ENCODE measurements at regions not wholly inside any gene's neighbourhood (a gene's known extent, or its start where the extent isn't known, plus 50 kb on each side); places are given as distances from the start of the nearest gene placed in this dataset.

DNA sequence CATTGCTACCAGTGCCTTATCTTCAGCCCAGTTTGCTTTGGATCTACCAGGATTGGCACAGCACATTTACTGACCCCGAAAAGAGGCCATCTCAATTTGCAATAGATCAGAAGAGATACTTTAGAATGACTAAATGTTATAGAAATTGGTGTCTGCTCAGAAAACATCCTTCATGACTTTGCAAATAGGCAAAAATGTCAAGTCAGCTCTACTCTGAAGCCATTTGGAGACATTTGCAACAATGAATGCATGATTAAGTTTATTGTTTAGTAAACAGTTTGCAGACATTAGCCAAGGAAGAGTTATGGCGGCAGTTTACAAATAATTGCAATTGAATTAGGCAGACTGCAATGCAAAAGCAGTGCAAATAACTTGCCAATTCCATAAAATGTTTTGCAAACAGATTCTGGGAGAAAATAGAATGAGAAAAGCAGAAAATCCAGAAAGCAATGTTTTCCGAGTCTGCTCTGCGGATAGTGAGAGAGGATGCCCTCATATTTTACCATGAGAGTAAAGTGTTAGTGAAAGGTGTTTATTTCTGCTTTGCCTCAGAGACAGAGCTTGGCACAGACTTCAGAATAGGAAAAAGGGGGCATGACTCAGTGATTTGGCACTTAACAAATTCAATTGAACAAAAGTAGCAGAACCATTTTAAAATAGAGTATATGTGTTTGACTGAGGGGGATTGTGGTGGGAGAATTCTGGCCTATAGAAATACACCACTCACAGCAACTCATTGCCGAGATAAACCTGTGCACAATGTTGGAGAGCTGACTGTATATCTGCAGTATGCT, 334.9 kb upstream of the NR2F2 start:
- Histone ChIP-seq H3K27ac (ENCODE audit: low read depth, low read length) (no peak overlapping the region), H3K4me1 (ENCODE audit: insufficient read depth, low read length) (peaks cover 5% of the 10 kb centered on the region), H3K4me3 (ENCODE audit: low read depth in 1 of 2, low read length in 2 of 2) (no peak overlapping the region), H3K36me3 (ENCODE audit: insufficient read depth, low read length) (no peaks in the 10 kb centered on the region), H3K27me3 (ENCODE audit: control insufficient read depth in 1 of 2, insufficient read depth in 2 of 2, low read length in 2 of 2) (no peaks in the 10 kb centered on the region), H3K9ac (ENCODE audit: low read length) (no peak overlapping the region), H3K9me3 (ENCODE audit: low read length) (no peaks in the 10 kb centered on the region)

- Histone ChIP-seq H3K27me3 (ENCODE audit: control insufficient read depth in 1 of 2, insufficient read depth in 2 of 2, low read length in 2 of 2) (no peaks in the 10 kb centered on the region), H3K9me3 (ENCODE audit: low read length) (no peaks in the 10 kb centered on the region), H3K27ac (ENCODE audit: low read depth, low read length) (no peak overlapping the region), H3K4me3 (ENCODE audit: low read depth in 1 of 2, low read length in 2 of 2) (no peak overlapping the region), H3K36me3 (ENCODE audit: insufficient read depth, low read length) (no peaks in the 10 kb centered on the region), H3K4me1 (ENCODE audit: insufficient read depth, low read length) (peaks cover 5% of the 10 kb centered on the region), H3K9ac (ENCODE audit: low read length) (no peak overlapping the region)
Observed at GRCh38 chr15:95996494-95996893, 334.0 kb upstream of the NR2F2 start.

DNA sequence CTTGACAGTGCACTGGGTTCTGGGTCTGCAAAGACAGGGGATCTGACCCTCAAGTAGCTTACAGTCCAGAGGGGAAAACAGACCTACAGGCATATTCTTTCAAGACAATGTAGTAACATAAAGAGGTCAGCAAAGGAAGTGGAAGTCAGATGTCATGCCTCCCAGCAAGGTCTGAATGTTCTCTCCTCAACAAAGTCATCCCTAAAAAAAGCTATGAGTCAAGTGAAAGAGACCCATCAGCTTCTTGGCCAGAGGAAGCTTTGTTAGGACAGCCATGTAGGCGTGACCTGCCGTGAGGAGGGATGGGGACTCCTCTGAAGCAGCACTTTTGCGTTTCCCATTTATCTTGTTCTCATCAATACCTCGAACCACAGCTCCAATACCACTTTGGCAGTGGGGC, 331.6 kb upstream of the NR2F2 start:
- no peaks in the 10 kb centered on the region for H3K9me3 ChIP-seq (ENCODE audit: low read length)
- H3K4me3 ChIP-seq (ENCODE audit: low read depth in 1 of 2, low read length in 2 of 2) = no peak overlapping the region
- H3K36me3 ChIP-seq (ENCODE audit: insufficient read depth, low read length) = no peaks in the 10 kb centered on the region
- no peak overlapping the region for H3K27ac ChIP-seq (ENCODE audit: low read depth, low read length)
- H3K4me1 ChIP-seq (ENCODE audit: insufficient read depth, low read length) = peaks cover 5% of the 10 kb centered on the region
- no peak overlapping the region for H3K9ac ChIP-seq (ENCODE audit: low read length)
- no peaks in the 10 kb centered on the region for H3K27me3 ChIP-seq (ENCODE audit: control insufficient read depth in 1 of 2, insufficient read depth in 2 of 2, low read length in 2 of 2)

GRCh38 chr15:96002890-96003859, 327.3 kb upstream of the NR2F2 start:
- Histone ChIP-seq H3K36me3 (ENCODE audit: insufficient read depth, low read length) (no peaks in the 10 kb centered on the region), H3K4me3 (ENCODE audit: low read depth in 1 of 2, low read length in 2 of 2) (no peak overlapping the region), H3K27me3 (ENCODE audit: control insufficient read depth in 1 of 2, insufficient read depth in 2 of 2, low read length in 2 of 2) (no peaks in the 10 kb centered on the region), H3K9me3 (ENCODE audit: low read length) (no peaks in the 10 kb centered on the region), H3K9ac (ENCODE audit: low read length) (no peak overlapping the region), H3K4me1 (ENCODE audit: insufficient read depth, low read length) (no peaks in the 10 kb centered on the region), H3K27ac (ENCODE audit: low read depth, low read length) (no peak overlapping the region)

- Histone ChIP-seq H3K27me3 (ENCODE audit: control insufficient read depth in 1 of 2, insufficient read depth in 2 of 2, low read length in 2 of 2) (no peaks in the 10 kb centered on the region), H3K9ac (ENCODE audit: low read length) (no peak overlapping the region), H3K4me1 (ENCODE audit: insufficient read depth, low read length) (no peaks in the 10 kb centered on the region), H3K9me3 (ENCODE audit: low read length) (no peaks in the 10 kb centered on the region), H3K27ac (ENCODE audit: low read depth, low read length) (no peak overlapping the region), H3K4me3 (ENCODE audit: low read depth in 1 of 2, low read length in 2 of 2) (no peak overlapping the region), H3K36me3 (ENCODE audit: insufficient read depth, low read length) (no peaks in the 10 kb centered on the region)
Observed at GRCh38 chr15:96005906-96006305, 324.6 kb upstream of the NR2F2 start.

- Histone ChIP-seq H3K9ac (ENCODE audit: low read length) (no peak overlapping the region), H3K9me3 (ENCODE audit: low read length) (no peaks in the 10 kb centered on the region), H3K4me1 (ENCODE audit: insufficient read depth, low read length) (no peaks in the 10 kb centered on the region), H3K36me3 (ENCODE audit: insufficient read depth, low read length) (no peaks in the 10 kb centered on the region), H3K27ac (ENCODE audit: low read depth, low read length) (no peak overlapping the region), H3K4me3 (ENCODE audit: low read depth in 1 of 2, low read length in 2 of 2) (no peak overlapping the region), H3K27me3 (ENCODE audit: control insufficient read depth in 1 of 2, insufficient read depth in 2 of 2, low read length in 2 of 2) (no peaks in the 10 kb centered on the region)
Observed at GRCh38 chr15:96011136-96011535, 319.4 kb upstream of the NR2F2 start.

DNA sequence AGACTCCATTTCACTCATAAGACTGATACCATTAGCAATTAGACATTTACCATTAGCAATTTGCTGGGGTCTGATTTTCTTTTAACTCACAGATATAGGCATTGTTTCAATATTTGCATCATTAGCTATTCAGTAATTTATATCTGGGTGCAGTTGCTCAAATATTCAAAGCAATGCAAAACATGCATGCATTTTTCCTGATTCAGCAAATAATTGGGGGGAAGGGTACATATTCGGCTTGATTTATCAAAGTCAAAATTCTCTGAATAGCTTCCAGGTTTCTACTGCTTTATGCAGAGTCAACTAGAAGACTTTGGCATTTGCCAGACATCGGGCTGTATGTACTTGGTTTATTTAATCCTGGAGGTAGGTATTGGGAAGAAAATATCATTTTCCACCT, 315.6 kb upstream of the NR2F2 start:
- Histone ChIP-seq H3K4me3 (ENCODE audit: low read depth in 1 of 2, low read length in 2 of 2) (no peak overlapping the region), H3K27ac (ENCODE audit: low read depth, low read length) (no peak overlapping the region), H3K9me3 (ENCODE audit: low read length) (no peaks in the 10 kb centered on the region), H3K27me3 (ENCODE audit: control insufficient read depth in 1 of 2, insufficient read depth in 2 of 2, low read length in 2 of 2) (no peaks in the 10 kb centered on the region), H3K4me1 (ENCODE audit: insufficient read depth, low read length) (no peaks in the 10 kb centered on the region), H3K36me3 (ENCODE audit: insufficient read depth, low read length) (no peaks in the 10 kb centered on the region), H3K9ac (ENCODE audit: low read length) (no peak overlapping the region)

DNA sequence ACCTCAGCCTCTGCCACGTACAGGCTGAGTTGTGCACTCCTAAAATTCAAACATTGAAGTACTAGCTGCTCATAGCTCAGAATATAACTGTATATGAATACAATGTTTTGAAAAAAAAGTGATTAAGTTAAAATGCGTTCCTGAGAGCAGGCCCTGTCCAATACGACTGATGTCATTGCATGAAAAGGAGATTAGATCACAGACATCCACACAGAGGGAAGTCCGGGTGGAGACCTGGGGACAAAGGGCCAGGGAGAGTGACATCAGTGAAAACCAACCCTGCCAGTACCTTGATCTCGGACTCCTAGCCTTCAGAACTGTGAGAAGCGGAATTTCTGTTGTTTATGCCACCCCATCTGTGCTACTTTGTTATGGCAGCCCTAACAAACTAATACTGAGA, 311.4 kb upstream of the NR2F2 start:
- H3K9me3 ChIP-seq (ENCODE audit: low read length) = no peaks in the 10 kb centered on the region
- H3K4me1 ChIP-seq (ENCODE audit: insufficient read depth, low read length) = no peaks in the 10 kb centered on the region
- no peaks in the 10 kb centered on the region for H3K36me3 ChIP-seq (ENCODE audit: insufficient read depth, low read length)
- H3K4me3 ChIP-seq (ENCODE audit: low read depth in 1 of 2, low read length in 2 of 2) = no peak overlapping the region
- H3K27me3 ChIP-seq (ENCODE audit: control insufficient read depth in 1 of 2, insufficient read depth in 2 of 2, low read length in 2 of 2) = no peaks in the 10 kb centered on the region
- no peak overlapping the region for H3K9ac ChIP-seq (ENCODE audit: low read length)
- no peak overlapping the region for H3K27ac ChIP-seq (ENCODE audit: low read depth, low read length)

GRCh38 chr15:96020133-96020532, 310.4 kb upstream of the NR2F2 start:
- no peaks in the 10 kb centered on the region for H3K4me1 ChIP-seq (ENCODE audit: insufficient read depth, low read length)
- no peak overlapping the region for H3K4me3 ChIP-seq (ENCODE audit: low read depth in 1 of 2, low read length in 2 of 2)
- H3K9me3 ChIP-seq (ENCODE audit: low read length) = no peaks in the 10 kb centered on the region
- H3K9ac ChIP-seq (ENCODE audit: low read length) = no peak overlapping the region
- H3K27ac ChIP-seq (ENCODE audit: low read depth, low read length) = no peak overlapping the region
- H3K27me3 ChIP-seq (ENCODE audit: control insufficient read depth in 1 of 2, insufficient read depth in 2 of 2, low read length in 2 of 2) = no peaks in the 10 kb centered on the region
- no peaks in the 10 kb centered on the region for H3K36me3 ChIP-seq (ENCODE audit: insufficient read depth, low read length)

- H3K27me3 ChIP-seq (ENCODE audit: control insufficient read depth in 1 of 2, insufficient read depth in 2 of 2, low read length in 2 of 2) = no peaks in the 10 kb centered on the region
- H3K9ac ChIP-seq (ENCODE audit: low read length) = no peak overlapping the region
- H3K4me1 ChIP-seq (ENCODE audit: insufficient read depth, low read length) = no peaks in the 10 kb centered on the region
- H3K36me3 ChIP-seq (ENCODE audit: insufficient read depth, low read length) = no peaks in the 10 kb centered on the region
- H3K27ac ChIP-seq (ENCODE audit: low read depth, low read length) = no peak overlapping the region
- H3K4me3 ChIP-seq (ENCODE audit: low read depth in 1 of 2, low read length in 2 of 2) = no peak overlapping the region
- H3K9me3 ChIP-seq (ENCODE audit: low read length) = no peaks in the 10 kb centered on the region
Observed at GRCh38 chr15:96020797-96021196, 309.7 kb upstream of the NR2F2 start.

DNA sequence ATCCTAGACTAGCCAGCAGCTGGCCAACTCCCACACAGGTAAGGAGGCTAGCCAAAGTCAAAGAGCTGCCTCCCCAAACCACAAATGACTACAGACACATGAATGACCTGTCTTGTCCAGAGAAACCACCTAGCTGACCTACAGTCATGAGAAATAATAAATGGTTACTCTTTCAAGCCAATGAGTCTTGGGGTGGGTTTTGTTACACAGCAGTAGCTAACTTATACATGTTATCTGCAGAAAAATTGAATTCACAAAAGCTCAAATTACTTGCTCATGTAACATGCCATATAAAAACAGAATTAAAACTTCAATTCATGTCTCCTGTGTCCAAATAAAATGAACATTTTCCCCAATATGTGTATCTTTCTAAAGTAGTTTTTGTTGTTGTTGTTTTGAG, 307.4 kb upstream of the NR2F2 start:
- H3K9me3 ChIP-seq (ENCODE audit: low read length) = no peaks in the 10 kb centered on the region
- no peaks in the 10 kb centered on the region for H3K4me1 ChIP-seq (ENCODE audit: insufficient read depth, low read length)
- H3K27ac ChIP-seq (ENCODE audit: low read depth, low read length) = no peak overlapping the region
- H3K27me3 ChIP-seq (ENCODE audit: control insufficient read depth in 1 of 2, insufficient read depth in 2 of 2, low read length in 2 of 2) = no peaks in the 10 kb centered on the region
- no peak overlapping the region for H3K4me3 ChIP-seq (ENCODE audit: low read depth in 1 of 2, low read length in 2 of 2)
- no peak overlapping the region for H3K9ac ChIP-seq (ENCODE audit: low read length)
- no peaks in the 10 kb centered on the region for H3K36me3 ChIP-seq (ENCODE audit: insufficient read depth, low read length)

Measured in muscle layer of colon (tissue), 2 donors.